GM12874 (cell line): ENCODE measurements at regions not wholly inside any gene's neighbourhood (a gene's known extent, or its start where the extent isn't known, plus 50 kb on each side); places are given as distances from the start of the nearest gene placed in this dataset.

Experiments
- TF ChIP-seq, protein P1 (sequence below): IDR thresholded peaks from 2 replicates; pipeline ENCODE4 v1.5.1; 2011; ENCODE audit warnings: low read depth, mild to moderate bottlenecking, control low read depth, low read length, moderate library complexity; ENCODE audit not compliant: insufficient read depth

- TF ChIP-seq, protein P1, sequence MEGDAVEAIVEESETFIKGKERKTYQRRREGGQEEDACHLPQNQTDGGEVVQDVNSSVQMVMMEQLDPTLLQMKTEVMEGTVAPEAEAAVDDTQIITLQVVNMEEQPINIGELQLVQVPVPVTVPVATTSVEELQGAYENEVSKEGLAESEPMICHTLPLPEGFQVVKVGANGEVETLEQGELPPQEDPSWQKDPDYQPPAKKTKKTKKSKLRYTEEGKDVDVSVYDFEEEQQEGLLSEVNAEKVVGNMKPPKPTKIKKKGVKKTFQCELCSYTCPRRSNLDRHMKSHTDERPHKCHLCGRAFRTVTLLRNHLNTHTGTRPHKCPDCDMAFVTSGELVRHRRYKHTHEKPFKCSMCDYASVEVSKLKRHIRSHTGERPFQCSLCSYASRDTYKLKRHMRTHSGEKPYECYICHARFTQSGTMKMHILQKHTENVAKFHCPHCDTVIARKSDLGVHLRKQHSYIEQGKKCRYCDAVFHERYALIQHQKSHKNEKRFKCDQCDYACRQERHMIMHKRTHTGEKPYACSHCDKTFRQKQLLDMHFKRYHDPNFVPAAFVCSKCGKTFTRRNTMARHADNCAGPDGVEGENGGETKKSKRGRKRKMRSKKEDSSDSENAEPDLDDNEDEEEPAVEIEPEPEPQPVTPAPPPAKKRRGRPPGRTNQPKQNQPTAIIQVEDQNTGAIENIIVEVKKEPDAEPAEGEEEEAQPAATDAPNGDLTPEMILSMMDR, result no peak
These were observed 96.3 kb upstream of the NKX1-1 start for GRCh38 chr4:1502501-1502886.

DNA sequence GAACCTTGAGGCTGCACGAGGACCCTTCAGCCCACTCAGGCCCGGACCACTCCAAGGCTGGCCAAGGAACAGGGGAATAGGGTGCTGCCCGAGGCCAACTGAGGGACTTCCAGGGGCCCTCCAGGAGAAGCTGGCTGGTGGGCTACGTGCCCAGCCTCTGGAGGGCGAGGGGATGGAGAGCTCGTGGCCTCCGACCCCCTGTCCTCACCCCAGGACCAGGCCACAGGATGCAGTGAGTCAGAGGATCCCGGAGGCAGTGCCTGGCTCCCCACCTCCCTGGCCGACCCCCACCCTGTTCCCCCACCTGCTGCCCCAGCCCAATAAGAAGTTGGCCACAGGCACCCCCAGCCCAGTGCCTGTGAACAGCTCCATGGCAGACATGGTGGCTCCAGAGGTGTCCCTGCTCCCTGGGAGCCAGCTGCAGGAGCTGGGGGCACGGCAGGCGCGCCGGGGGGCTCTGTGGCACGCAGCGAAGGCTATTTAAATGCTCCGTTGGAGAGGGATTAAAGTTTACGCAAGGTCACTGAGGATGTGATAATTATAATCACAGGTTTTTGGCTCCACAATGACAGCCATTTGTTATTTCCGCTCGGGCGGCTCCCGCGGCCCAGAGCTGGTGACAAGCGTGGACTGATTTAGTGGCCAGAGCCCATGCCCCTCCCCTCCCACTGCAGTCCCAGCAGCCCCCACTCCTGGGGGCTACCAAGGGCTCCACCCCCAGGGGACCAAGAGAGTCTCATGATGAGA lies 95.7 kb upstream of the NKX1-1 start:
- TF ChIP-seq, protein P1, result no peak

GRCh38 chr4:1500966-1501753 lies 94.9 kb upstream of the NKX1-1 start:
- TF ChIP-seq, protein P1, result no peak

- TF ChIP-seq, protein P1, result no peak
These were observed 94.2 kb upstream of the NKX1-1 start for GRCh38 chr4:1500231-1500965.

GRCh38 chr4:1499465-1499864 lies 93.2 kb upstream of the NKX1-1 start:
- TF ChIP-seq, protein P1, result no peak

GRCh38 chr4:1497189-1497801 lies 91.1 kb upstream of the NKX1-1 start:
- TF ChIP-seq, protein P1, result no peak
